Neutrophil (primary cell): ENCODE measurements at regions not wholly inside any gene's neighbourhood (a gene's known extent, or its start where the extent isn't known, plus 50 kb on each side); places are given as distances from the start of the nearest gene placed in this dataset.

Experiments
- H3K27ac ChIP-seq: fragments of 200-600 bp; sonication (generic); 2 replicates; pipeline ENCODE4 v1.5.1; 2016; ENCODE audit warnings: mild to moderate bottlenecking, moderate library complexity
- H3K27me3 ChIP-seq: fragments of 200-600 bp; sonication (generic); 2 replicates; pipeline ENCODE4 v1.6.0; 2016; ENCODE audit warnings: mild to moderate bottlenecking
- H3K36me3 ChIP-seq: fragments of 200-600 bp; sonication (generic); 2 replicates; pipeline ENCODE4 v1.5.1; 2017
- H3K4me1 ChIP-seq, 2 experiments: fragments of 200-600 bp in 1 of 2; sonication (generic) in 1 of 2; 1 replicate in 1 of 2; 2 replicates in 1 of 2; pipeline versions ENCODE4 v1.5.1 to v1.6.1; 2013 to 2016; ENCODE audit warnings: low read depth in 1 of 2, low read length in 1 of 2, mild to moderate bottlenecking in 1 of 2, moderate library complexity in 1 of 2; ENCODE audit not compliant: control insufficient read depth in 1 of 2, insufficient read depth in 1 of 2
- H3K4me3 ChIP-seq, 2 experiments: fragments of 200-600 bp in 1 of 2; sonication (generic) in 1 of 2; 1 replicate in 1 of 2; 2 replicates in 1 of 2; pipeline ENCODE4 v1.5.1; 2013 to 2016; ENCODE audit warnings: low read depth in 1 of 2, low read length in 1 of 2, mild to moderate bottlenecking in 1 of 2, moderate library complexity in 1 of 2
- H3K9me3 ChIP-seq: fragments of 200-600 bp; sonication (generic); 2 replicates; pipeline ENCODE4 v1.5.1; 2016
- CTCF ChIP-seq: fragments of 200-600 bp; sonication (generic); IDR thresholded peaks from 2 replicates; pipeline ENCODE4 v1.5.1; 2016; ENCODE audit warnings: antibody characterized with exemption

- H3K4me3 ChIP-seq: no peak overlapping the region
- no peaks in the 10 kb centered on the region for H3K36me3 ChIP-seq
- TF ChIP-seq CTCF: no peak
- no peaks in the 10 kb centered on the region for H3K27me3 ChIP-seq
- no peak overlapping the region for H3K27ac ChIP-seq
- no peaks in the 10 kb centered on the region for H3K4me1 ChIP-seq
- no peaks in the 10 kb centered on the region for H3K9me3 ChIP-seq
These were observed 71.0 kb downstream of the AQP4 start for GRCh38 chr18:26794230-26795101.

GRCh38 chr18:26792661-26793060 lies 72.8 kb downstream of the AQP4 start:
- no peaks in the 10 kb centered on the region for H3K4me1 ChIP-seq
- H3K36me3 ChIP-seq: no peaks in the 10 kb centered on the region
- no peak for TF ChIP-seq CTCF
- H3K4me3 ChIP-seq: no peak overlapping the region
- no peak overlapping the region for H3K27ac ChIP-seq
- H3K27me3 ChIP-seq: no peaks in the 10 kb centered on the region
- H3K9me3 ChIP-seq: no peaks in the 10 kb centered on the region

- TF ChIP-seq CTCF: no peak
- Histone ChIP-seq H3K27me3 (no peaks in the 10 kb centered on the region), H3K36me3 (no peaks in the 10 kb centered on the region), H3K4me1 (no peaks in the 10 kb centered on the region), H3K4me3 (no peak overlapping the region), H3K9me3 (no peaks in the 10 kb centered on the region), H3K27ac (no peak overlapping the region)
These were observed 73.8 kb downstream of the AQP4 start for GRCh38 chr18:26791676-26792075.

GRCh38 chr18:26784599-26784998 lies 80.9 kb downstream of the AQP4 start:
- Histone ChIP-seq H3K9me3 (no peaks in the 10 kb centered on the region), H3K4me1 (no peaks in the 10 kb centered on the region), H3K36me3 (no peaks in the 10 kb centered on the region), H3K27ac (no peak overlapping the region), H3K4me3 (no peak overlapping the region), H3K27me3 (no peaks in the 10 kb centered on the region)
- TF ChIP-seq CTCF: no peak

- no peak overlapping the region for H3K27ac ChIP-seq
- H3K4me3 ChIP-seq: no peak overlapping the region
- no peaks in the 10 kb centered on the region for H3K4me1 ChIP-seq
- TF ChIP-seq CTCF: no peak
- H3K9me3 ChIP-seq: no peaks in the 10 kb centered on the region
- no peaks in the 10 kb centered on the region for H3K36me3 ChIP-seq
- H3K27me3 ChIP-seq: no peaks in the 10 kb centered on the region
These were observed 82.3 kb downstream of the AQP4 start for GRCh38 chr18:26783170-26783569.
